SW480 (cell line): ENCODE measurements at regions not wholly inside any gene's neighbourhood (a gene's known extent, or its start where the extent isn't known, plus 50 kb on each side); places are given as distances from the start of the nearest gene placed in this dataset.
"Not testable (repeated sequence)": the region's sequence is repeated elsewhere in the genome, so short reads cannot be mapped to it uniquely, and the experiment has no call there.

Experiments
- DNase-seq: peaks from one replicate; pipeline ENCODE4 v3.0.0-alpha.2; 2016; ENCODE audit warnings: low spot score

DNA sequence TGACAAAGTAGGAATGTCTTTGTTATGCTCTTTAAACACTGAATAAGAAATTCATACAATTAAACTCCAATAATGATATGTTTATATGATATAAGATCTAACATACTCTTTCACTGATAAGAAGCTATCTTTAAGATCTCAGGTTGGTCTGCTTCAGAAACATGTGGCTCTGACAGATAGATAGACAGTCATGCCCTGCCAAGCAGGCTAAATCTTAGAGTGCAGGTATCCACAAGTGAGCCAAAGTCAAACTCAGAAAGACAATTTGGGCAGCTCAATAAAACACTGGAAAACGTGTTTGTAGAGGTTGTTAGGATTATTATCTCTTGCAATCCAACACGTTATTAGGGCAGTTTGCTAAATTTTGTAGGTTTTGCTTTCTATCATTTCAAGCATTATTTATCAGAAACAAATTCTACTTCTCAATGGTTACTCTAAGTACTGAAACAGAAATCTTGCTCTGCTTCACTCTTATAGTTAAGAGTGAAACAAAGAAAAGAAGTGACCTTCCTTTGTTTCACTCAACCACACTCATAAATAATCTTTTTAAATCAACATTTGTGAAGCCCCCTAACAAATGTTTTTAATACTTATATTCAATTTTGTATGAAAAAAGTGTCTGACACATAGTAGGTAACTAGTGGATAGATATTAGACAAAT lies 1255.6 kb downstream of the DIAPH3 start:
- DNase-seq, result no peak

DNA sequence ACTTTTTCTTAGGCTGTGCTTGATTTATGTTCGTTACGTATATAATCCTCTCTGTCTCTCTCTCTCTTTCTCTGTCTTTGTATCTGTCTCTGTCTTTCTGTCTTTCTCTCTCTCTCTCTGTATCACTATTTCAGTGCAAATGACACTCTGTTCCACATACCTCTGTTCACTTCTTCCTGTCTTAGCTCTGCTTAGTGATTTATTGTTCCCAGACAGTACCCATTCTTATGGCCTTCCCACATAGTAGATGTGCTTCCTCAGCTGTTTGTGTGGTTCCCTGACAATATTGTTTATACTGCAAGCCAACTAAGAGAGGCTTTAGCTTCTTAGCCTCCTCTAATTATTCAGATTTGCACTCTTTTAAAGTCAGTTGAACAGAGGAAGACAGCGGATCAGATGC lies 1244.2 kb downstream of the DIAPH3 start:
- no peak for DNase-seq

DNA sequence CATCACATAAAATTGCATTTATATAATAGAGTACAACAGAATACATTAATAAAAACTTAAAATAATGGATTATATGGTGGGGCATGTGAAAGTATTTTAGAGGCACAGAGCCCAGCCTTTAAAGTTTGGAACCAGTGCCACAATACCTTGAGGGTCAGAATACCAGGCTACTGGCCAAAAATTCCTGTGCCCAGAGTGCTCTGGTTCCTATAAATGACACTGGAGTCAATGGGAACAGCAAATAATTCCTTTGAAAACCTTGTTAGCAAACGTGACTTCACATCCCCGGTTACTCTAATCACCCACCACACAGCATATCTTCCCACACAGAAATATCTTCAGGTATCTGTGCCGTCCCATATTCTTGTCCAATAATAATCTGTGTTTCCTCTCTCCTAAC lies 1242.6 kb downstream of the DIAPH3 start:
- DNase-seq, result no peak

DNA sequence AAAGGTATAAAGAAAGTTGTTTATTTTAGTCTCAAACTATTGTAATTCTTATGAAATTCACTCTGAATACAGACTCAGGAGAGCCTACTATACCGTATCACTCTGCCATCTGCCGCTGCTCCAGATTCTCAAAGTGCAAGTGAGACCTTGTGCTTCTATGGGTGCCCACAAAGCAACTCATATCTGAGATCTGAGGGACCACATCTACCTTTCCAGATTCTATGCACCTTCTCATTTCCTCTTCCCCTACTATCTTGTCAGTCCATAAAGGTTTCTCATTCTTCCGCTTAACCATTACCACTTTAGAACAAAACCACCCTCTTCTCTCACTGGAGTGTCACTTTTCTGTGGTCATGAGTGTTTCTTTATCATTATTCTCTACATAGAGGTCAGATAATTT lies 1236.9 kb downstream of the DIAPH3 start:
- no peak for DNase-seq

DNA sequence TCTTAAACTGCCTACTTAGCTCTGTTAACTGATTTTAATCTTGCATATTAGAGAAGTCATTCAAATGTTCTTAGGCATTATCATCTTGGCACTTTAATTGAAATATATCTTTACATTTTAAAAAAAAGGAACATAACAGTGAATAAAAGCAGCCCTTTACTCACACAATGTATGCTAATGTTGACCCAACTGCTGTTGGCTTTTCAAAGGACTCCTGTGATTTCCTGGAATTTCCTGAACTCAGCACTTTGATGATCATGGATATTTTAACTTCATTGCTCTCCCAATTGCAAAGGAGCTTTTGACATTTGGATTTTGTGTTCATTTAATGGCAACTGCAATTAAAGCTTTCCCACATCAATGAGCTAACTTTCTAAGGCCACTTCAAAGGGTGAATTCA lies 1230.3 kb downstream of the DIAPH3 start:
- DNase-seq, result peak; percentile 60

DNA sequence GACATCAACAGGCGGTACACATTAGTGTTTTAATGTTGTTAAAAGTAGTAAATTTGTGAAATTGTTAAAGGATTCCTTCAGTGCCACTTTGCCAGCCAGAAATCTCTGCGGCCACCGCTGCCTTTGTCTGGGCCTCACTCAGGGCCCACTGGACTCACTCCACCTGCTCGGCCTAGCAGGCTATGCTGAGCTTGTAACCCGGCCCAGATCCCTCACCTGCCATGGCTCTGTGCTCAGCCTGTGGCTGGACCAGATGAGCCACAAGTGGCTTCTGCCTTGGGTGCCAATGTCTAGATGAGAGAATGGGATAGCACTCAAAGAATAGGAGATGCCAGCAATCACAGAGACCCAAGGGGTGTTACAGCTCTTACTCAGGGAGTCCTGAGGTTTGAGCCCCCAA lies 1228.0 kb downstream of the DIAPH3 start:
- DNase-seq, result no peak

DNA sequence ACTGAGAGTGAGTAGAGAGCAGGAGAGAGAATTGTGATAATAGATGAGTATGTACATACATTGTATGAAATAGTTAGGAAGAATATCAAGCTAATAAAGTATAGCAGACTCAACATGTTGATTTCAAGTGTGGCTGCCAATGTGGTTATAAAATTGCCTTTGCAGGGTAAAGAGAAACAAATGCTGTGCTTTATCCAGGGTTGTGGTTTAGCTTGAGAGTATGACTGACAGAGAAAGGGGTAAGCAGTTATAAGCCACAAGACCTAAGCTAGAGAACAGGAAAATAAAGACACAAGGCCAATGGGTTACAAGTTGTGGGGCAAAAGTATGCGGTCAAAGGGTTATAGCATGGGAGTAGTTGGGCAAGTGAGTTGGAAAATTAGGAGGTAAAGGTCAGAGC lies 1217.5 kb downstream of the DIAPH3 start:
- DNase-seq, result no peak

DNA sequence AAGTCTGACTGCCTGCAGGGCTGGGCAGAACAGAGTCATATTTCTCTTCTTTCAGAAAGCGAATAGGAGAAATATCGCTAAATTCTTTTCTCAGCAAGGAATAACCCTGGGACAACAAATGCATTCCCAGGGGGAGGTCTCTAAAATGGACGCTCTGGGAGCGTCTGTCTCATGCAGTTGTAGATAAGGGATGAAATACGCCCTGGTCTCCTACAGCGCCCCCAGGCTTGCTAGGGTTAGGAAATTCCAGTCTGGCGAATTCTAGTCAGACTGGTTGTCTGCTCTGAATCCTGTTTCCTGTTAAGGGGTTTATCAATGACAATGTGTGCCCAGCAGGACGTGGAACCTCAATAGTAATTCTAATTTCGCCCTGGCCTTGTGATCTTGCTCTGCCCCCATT lies 1214.1 kb downstream of the DIAPH3 start:
- no peak for DNase-seq

DNA sequence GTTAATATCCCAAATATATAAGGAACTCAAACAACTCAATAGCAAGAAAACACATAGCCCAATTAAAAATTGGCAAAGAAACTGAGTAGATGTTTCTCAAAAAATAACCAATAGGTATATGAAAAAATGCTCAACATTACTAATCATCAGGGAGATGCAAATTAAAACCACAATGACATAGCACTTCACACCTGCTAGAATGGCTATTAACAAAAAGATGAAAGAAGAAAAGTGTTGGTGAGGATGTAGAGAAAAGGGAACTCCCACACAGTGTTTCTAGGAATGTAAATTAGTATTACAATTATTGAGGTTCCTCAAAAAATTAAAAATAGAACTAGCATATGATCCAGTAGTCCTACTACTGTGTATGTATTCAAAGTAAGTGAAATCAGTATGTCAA lies 1212.8 kb downstream of the DIAPH3 start:
- no peak for DNase-seq

DNA sequence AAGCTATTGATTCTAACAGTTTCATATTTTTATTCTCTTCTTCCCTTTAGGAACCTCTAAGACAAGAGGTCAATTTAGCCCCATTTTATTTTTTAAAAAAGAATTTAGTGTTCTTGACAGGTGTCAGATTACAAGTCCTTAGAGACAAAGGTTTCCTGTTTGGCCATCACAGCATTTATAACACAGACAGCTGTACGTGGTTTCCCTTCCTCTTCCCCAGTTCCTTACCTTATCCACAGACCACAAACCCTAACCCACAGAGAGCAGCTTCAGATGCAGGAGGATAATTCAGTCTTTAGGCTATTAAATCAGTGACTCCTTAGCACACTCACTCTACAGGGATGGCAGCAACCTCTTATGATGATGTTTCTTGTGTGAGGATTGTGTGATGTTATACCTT lies 1210.1 kb downstream of the DIAPH3 start:
- DNase-seq, result peak; percentile 16

DNA sequence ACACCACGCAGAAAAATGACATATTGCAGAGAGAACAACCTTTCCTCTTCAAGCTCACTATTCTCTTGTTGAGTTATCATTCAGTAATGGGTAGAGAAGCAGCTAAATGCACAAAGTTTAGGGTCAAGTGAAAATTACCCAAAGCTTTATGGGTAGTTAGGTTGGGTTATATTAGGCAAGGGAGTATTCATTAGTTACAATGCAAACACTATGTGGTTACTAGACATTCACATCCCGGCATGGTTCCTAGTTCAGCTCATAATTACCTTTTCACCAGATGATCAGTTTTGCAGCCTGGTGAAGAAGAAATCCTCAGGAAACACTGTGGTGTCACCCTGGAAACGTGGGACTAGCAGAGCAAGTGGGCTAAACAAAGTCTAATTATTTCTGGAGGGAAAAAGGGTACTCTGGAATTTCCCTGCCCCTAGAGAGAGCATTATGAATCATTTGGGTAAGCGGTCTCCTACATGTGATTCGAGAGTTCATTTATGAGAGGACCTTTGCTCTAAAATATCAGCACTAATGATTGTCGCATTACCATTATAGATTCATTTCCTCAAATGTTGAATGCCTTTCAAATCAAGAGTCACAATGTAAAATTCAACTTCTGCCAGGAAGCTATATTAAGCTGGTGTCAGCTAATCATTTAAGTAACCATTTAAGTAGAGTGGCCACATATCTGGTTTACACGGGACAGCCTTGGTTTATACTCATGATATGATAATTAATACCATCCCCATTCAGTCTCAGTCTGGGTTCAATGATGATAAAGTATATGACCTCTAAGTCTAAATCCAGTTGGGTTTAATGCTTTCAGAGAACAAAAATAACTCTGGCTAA lies 1208.0 kb downstream of the DIAPH3 start:
- DNase-seq, result no peak

DNA sequence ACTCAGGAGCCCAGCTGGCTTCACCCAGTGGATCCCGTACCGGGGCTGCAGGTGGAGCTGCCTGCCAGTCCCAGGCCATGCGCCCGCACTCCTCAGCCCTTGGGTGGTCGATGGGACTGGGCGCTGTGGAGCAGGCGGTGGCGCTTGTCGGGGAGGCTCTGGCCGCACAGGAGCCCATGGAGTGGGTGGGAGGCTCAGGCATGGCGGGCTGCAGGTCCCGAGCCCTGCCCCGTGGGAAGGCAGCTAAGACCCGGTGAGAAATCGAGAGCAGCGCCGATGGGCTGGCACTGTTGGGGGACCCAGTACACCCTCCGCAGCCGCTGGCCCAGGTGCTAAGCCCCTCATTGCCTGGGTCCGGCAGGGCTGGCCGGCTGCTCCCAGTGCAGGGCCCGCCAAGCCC lies 1205.6 kb downstream of the DIAPH3 start:
- not testable (repeated sequence) for DNase-seq

DNA sequence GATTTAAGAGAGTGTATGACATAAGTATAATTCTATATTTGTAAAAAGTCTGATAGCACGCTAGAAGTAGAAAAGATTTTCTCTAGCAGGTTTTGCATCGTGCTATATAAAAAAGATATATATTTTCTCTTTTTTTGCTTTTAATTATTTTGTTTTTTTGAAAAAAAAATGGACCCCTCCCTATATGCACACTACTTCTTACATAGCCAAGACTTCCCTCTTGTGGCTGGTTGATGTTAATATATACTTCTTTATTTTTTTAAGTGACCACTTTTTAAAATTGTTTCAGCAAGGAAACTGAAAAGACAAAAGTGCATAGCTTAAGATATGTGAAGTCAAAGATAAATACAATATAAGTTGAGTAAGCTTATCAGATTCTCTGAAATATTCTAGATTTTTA lies 1202.8 kb downstream of the DIAPH3 start:
- DNase-seq, result peak; percentile 14

DNA sequence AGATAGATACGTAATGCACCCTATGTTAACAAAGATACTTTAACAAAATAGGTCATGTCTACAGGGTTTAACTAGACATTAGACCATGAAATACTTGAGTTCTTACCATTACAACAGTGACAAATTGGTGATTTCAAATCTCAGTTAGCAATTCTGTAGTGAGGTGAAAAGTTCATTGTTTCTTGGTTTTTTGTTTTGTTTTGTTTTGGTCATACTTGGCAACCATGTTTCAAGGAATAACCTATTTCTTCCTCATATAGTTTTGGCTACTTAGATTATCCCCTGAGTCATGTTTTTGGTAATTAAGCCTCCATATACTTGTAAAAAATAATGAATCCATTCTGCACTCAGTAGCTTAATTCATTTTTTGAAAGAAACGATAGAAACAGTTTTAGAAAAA lies 1200.4 kb downstream of the DIAPH3 start:
- DNase-seq, result no peak

DNA sequence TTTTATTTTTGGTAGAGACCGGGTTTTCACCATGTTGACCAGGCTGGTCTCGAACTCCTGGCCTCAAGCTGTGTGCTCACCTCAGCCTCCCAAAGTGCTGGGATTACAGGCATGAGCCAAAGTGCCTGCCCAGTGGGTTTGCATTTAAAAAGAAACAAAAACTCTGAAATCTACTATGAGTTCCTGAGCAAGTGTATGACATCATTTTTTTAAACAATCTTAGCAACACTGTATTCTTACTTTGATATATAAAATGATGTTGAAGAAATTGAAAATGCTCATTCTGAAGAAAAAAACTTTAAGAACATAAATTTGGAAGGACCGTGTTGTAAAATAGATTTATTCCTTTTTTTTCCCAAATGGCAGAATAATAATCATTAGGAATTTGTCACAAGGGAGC lies 1199.7 kb downstream of the DIAPH3 start:
- no peak for DNase-seq

DNA sequence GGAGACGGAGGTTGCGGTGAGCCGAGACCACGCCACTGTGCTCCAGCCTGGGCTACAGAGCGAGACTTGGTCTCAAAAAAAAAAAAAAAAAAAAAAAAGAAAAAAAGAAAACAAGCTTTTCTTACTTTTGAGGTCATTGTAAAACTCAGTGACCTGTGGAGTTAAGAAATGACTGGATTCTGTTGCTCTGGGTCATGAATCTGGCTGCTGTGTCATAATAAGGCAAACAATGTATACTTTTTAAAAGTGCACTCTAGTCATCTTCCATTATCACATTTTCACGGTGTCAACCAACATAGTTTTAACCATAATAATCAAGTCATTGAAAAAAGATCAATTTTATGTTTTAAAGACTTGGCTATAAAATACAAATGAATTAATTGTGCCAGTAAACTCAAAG lies 1186.6 kb downstream of the DIAPH3 start:
- DNase-seq, result no peak

DNA sequence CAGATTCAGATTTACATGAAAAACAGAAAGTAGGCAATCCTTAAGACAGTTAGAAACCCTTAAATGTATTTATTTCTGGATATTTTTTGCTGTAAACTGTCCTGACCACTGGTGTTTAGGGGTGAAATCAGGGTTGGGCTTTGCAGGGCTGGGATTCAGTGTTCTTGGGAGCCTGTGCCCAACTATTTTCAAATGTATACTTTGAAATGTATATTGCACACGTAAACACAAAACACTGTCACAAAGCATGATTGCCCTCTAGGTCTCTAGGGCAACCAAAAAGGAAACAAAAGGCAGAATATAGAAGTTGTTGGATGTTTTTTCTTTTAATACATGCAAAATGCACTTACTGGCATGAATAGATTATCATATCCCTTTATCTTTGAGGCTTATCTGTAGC lies 1185.4 kb downstream of the DIAPH3 start:
- DNase-seq, result no peak

DNA sequence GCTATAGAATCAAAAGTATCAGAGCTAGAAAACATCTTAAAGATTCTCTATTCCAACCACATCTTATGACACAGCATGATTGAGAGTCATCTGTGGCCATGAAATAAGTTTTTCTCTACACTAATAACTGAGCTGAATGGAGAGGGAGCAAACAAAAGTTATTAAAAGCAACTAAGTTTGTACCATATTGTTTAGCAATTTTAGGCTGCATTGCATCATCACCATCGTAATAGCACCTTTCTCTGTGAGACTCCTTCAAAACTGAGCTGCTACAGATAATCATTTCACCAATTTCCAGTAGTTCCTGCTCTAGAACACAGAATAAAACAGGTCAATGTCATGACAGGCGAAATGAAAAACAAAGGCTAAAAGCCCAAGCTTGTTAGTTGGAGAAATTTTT lies 1183.9 kb downstream of the DIAPH3 start:
- DNase-seq, result no peak

DNA sequence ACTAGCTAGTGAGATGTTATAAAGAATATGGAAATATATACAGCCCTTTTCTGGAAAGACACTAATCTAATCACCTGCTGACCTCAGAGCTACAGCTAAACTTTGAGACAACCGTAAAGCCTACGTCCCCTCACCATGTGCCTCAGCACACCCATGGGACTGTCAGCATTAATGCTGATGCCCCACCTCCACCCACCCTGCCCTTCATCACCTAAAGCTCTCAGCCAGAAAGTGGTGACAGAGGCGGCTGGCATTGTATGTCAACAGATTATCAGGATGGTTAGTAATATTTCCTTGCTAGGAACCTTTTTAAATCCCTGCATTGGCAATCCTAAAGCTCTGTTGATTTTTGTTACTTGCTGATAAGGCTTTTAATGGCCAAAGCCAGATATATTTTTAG lies 1177.9 kb downstream of the DIAPH3 start:
- DNase-seq, result no peak

DNA sequence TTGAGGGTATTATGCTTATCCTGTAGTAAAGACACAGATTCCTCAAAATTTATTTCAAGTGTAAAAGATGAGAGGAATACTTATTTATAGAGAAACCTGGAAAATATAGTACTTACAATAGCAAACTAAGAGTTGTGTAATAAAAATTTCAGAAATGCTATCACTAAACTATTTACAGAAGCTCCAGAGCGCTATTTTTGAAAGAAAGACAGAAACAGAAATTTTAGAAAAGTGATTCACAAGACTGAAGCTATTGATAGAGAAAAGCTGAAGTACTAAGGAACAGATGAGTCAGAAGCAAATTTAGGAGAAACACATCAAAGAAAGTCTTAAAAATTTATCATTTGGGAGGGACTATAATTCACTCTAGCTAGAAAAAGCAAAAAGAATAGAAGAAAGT lies 1174.2 kb downstream of the DIAPH3 start:
- DNase-seq, result no peak

DNA sequence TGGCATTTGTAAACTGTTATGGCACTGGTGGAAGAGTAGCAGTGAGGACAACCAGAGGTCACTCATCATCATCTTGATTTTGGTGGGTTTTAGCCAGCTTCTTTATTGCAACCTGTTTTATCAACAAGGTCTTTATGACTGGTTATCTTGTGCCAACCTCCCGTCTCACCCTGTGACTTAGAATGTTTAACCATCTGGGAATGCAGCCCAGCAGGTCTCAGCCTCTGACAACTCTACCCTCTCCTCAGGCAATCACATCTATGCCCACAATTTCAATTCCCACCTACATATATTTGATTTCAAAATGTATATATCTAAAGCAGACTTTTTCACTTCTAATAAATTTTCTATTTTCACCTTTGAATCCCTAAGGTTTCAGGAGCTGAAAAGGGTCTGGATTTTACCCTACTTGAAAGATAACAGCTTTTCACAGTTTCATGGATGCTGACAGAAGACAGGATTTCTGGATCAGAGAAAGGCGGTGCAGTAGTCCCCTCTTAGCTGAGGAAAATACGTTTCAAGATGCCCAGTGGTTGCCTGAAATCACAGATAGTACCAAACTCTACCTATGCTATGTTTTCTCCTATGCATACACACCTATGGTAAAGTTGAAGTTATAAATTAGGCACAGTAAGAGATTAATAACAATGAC lies 1171.8 kb downstream of the DIAPH3 start:
- DNase-seq, result no peak

DNA sequence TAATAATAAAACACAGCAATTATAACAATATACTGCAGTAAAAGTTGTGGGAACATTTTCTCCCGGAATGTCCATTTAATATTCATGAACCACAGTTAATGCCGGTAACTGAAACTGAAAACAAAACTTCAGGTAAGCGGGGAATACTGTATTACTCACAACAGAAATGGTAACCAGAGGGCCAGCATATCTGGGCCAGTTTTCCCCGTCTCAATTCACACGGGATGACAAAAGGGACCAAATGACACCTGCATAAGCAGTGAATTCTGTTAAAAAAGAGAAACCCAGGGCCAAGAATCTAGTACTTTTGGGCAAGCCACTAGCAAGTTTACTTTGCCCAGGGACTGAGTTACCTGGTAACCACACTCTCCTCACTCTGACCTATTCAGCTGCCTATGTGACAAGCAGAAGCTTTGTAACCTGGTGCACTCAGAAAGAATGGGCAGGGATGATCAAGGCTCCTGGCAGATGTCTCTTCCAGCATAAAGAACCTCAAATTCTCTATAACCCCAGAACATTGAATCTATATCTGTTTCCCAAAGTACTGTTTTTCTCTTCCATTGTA lies 1171.2 kb downstream of the DIAPH3 start:
- DNase-seq, result no peak

DNA sequence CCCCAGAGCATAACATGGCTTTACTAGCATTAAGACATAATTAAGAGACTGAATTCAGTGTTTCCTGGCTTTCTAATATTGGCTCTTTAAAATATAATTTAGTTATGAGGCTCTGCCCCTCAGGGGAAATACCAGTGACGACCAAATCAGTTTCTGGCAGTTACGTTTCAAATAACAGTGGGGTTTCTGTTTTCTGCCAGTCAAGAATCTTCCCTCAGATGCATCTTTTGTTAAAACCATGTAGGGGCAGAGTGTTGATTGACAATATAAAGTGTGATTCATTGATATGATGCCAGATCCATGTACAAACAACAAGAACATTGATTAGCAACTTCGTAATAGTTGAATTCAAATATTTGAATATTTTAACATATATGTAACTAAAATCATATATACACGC lies 1169.7 kb downstream of the DIAPH3 start:
- DNase-seq, result no peak
